CD14-positive monocyte (primary cell): ENCODE measurements at regions not wholly inside any gene's neighbourhood (a gene's known extent, or its start where the extent isn't known, plus 50 kb on each side); places are given as distances from the start of the nearest gene placed in this dataset.

Experiments
- DNase-seq, 3 donors: peaks; one replicate each; pipeline ENCODE4 v3.0.0-alpha.2; 2011 to 2022
- H2AFZ ChIP-seq: 2 replicates; pipeline ENCODE4 v1.6.0; 2012; ENCODE audit warnings: mild to moderate bottlenecking, low read depth, low read length, inconsistent platforms; ENCODE audit not compliant: insufficient read depth, poor library complexity, severe bottlenecking
- H3K27ac ChIP-seq, 2 donors: 1 replicate in 1 of 2; 2 replicates in 1 of 2; pipeline ENCODE4 v1.5.1; 2012 to 2013; ENCODE audit warnings: low read length in 2 of 2, control low read depth in 1 of 2, inconsistent platforms in 1 of 2, low read depth in 1 of 2, mild to moderate bottlenecking in 1 of 2
- H3K27me3 ChIP-seq, 2 donors: one replicate each; pipeline versions ENCODE4 v1.6.0 to v1.6.1; 2011 to 2013; ENCODE audit warnings: low read length in 2 of 2; ENCODE audit not compliant: control insufficient read depth in 2 of 2, insufficient read depth in 2 of 2
- H3K36me3 ChIP-seq, 2 donors: replicated peaks in 1 of 2; 1 replicate in 1 of 2; 2 replicates in 1 of 2; pipeline versions ENCODE4 v1.5.1 to v1.6.1; 2012 to 2013; ENCODE audit warnings: low read length in 2 of 2, control low read depth in 1 of 2, inconsistent platforms in 1 of 2, mild to moderate bottlenecking in 1 of 2; ENCODE audit not compliant: insufficient read depth in 2 of 2, control insufficient read depth in 1 of 2
- H3K4me1 ChIP-seq, 2 donors: 1 replicate in 1 of 2; 2 replicates in 1 of 2; pipeline versions ENCODE4 v1.5.1 to v1.6.1; 2012 to 2013; ENCODE audit warnings: low read length in 2 of 2, control low read depth in 1 of 2, inconsistent platforms in 1 of 2, mild to moderate bottlenecking in 1 of 2, moderate library complexity in 1 of 2; ENCODE audit not compliant: insufficient read depth in 2 of 2, control insufficient read depth in 1 of 2
- H3K4me2 ChIP-seq: replicated peaks from 2 replicates; pipeline ENCODE3; 2012; ENCODE audit warnings: low read length, moderate library complexity, mild to moderate bottlenecking; ENCODE audit not compliant: poor library complexity, severe bottlenecking; ENCODE audit errors: extremely low read depth
- H3K4me3 ChIP-seq, 3 experiments: fragments of 200-600 bp in 1 of 3; sonication (generic) in 1 of 3; replicated peaks in 1 of 3; 1 replicate in 2 of 3; 2 replicates in 1 of 3; pipeline ENCODE4 v1.5.1; 2011 to 2013; ENCODE audit warnings: low read length in 3 of 3, mild to moderate bottlenecking in 3 of 3, control low read depth in 2 of 3, low read depth in 2 of 3, inconsistent platforms in 1 of 3, moderate library complexity in 1 of 3
- H3K79me2 ChIP-seq: 2 replicates; pipeline ENCODE4 v1.6.0; 2012; ENCODE audit warnings: mild to moderate bottlenecking, control low read depth, inconsistent platforms, low read length, moderate library complexity; ENCODE audit not compliant: insufficient read depth
- H3K9ac ChIP-seq: 2 replicates; pipeline ENCODE4 v1.6.0; 2017; ENCODE audit warnings: low read length, mild to moderate bottlenecking; ENCODE audit not compliant: insufficient read depth, poor library complexity, severe bottlenecking
- H3K9me3 ChIP-seq, 2 donors: replicated peaks in 1 of 2; 1 replicate in 1 of 2; 2 replicates in 1 of 2; pipeline versions ENCODE4 v1.5.1 to v1.6.1; 2012 to 2013; ENCODE audit warnings: low read length in 2 of 2, control low read depth in 1 of 2; ENCODE audit not compliant: control insufficient read depth in 1 of 2, insufficient read depth in 1 of 2
- H4K20me1 ChIP-seq: 2 replicates; pipeline ENCODE4 v1.6.0; 2012; ENCODE audit warnings: mild to moderate bottlenecking, low read length, control low read depth, moderate library complexity; ENCODE audit not compliant: insufficient read depth
- H3K27ac Mint-ChIP-seq, 7 donors: one replicate each; pipeline ENCODE4 v1.8.0; 2020; ENCODE audit warnings: mild to moderate bottlenecking in 7 of 7, mixed read lengths in 7 of 7, moderate library complexity in 6 of 7, inconsistent platforms in 2 of 7
- H3K27me3 Mint-ChIP-seq, 3 donors: one replicate each; pipeline ENCODE4 v1.8.0; 2021 to 2022; ENCODE audit warnings: low read depth in 3 of 3, mild to moderate bottlenecking in 3 of 3, mixed read lengths in 3 of 3, moderate library complexity in 3 of 3, inconsistent platforms in 1 of 3
- H3K36me3 Mint-ChIP-seq, 2 donors: one replicate each; pipeline ENCODE4 v1.8.0; 2020; ENCODE audit warnings: mixed read lengths in 2 of 2, inconsistent platforms in 1 of 2, mild to moderate bottlenecking in 1 of 2
- H3K4me1 Mint-ChIP-seq: one replicate; pipeline ENCODE4 v1.8.0; 2020; ENCODE audit warnings: mild to moderate bottlenecking, mixed read lengths
- H3K4me3 Mint-ChIP-seq, 2 donors: one replicate each; pipeline ENCODE4 v1.8.0; 2020; ENCODE audit warnings: mild to moderate bottlenecking in 2 of 2, mixed read lengths in 2 of 2, moderate library complexity in 1 of 2
- H3K9me3 Mint-ChIP-seq, 7 donors: one replicate each; pipeline ENCODE4 v1.8.0; 2020 to 2022; ENCODE audit warnings: mixed read lengths in 7 of 7, mild to moderate bottlenecking in 6 of 7, moderate library complexity in 6 of 7, inconsistent platforms in 2 of 7
- CTCF ChIP-seq: fragments of 200-600 bp; IDR thresholded peaks from one replicate; pipeline ENCODE4 v1.8.0; 2022; ENCODE audit warnings: antibody characterized with exemption, mild to moderate bottlenecking
- WGBS: methylation state at CpG from one replicate; pipeline ENCODE4 v1.1.5; 2013; ENCODE audit warnings: missing lambda C conversion rate; ENCODE audit not compliant: insufficient coverage; 5-methylcytosine and 5-hydroxymethylcytosine counted together
- intact Hi-C, 2 donors: fragments of 100-400 bp; cut with micrococcal nuclease; formaldehyde crosslinking; loops; one replicate each; pipeline versions ENCODE4 v1.15.0 to v1.15.1; 2023

DNA sequence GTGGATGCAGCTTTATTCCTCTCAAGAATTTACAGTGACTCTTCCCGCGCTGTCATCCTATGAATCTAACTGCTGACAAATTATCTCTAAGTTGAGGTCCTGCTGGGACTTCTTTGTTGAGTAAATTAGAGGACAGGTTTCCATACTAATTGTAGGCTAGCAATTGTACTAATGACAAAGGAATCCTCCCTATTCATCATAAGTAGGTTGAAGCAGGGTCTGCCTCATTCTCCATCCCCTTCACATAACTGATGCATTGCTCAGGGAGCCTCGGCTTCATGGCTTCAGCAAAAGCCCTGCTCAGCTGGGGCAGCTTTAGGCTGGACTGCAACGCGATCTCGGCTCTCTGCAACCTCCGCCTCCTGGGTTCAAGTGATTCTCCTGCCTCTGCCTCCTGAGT lies 83.1 kb upstream of the IRX6 start:
- no peak overlapping the region for H3K4me3 ChIP-seq
- H3K27ac ChIP-seq, result no peak overlapping the region
- H3K4me2 ChIP-seq, result no peak overlapping the region
- H3K4me3 Mint-ChIP-seq, result no peak overlapping the region
- no peaks in the 10 kb centered on the region for H4K20me1 ChIP-seq
- TF ChIP-seq CTCF, result no peak
- H3K79me2 ChIP-seq, result no peaks in the 10 kb centered on the region
- H2AFZ ChIP-seq, result no peak overlapping the region
- peaks cover 4 to 15% (median 5%) of the 10 kb centered on the region in 3 donors for H3K27me3 Mint-ChIP-seq
- H3K9me3 ChIP-seq, result no peaks in the 10 kb centered on the region
- DNase-seq, result no peak
- H3K27me3 ChIP-seq, result no peaks in the 10 kb centered on the region
- WGBS, result 95% methylated on average over 4 of the region's 7 CpGs
- no peaks in the 10 kb centered on the region for H3K36me3 Mint-ChIP-seq
- no peaks in the 10 kb centered on the region for H3K36me3 ChIP-seq
- H3K4me1 Mint-ChIP-seq, result no peaks in the 10 kb centered on the region
- no peaks in the 10 kb centered on the region for H3K4me1 ChIP-seq
- intact Hi-C loops, result no loop called here
- no peak overlapping the region for H3K9ac ChIP-seq
- peaks cover 0 to 4% (median 1%) of the 10 kb centered on the region in 7 donors for H3K9me3 Mint-ChIP-seq
- H3K27ac Mint-ChIP-seq, result no peak overlapping the region

DNA sequence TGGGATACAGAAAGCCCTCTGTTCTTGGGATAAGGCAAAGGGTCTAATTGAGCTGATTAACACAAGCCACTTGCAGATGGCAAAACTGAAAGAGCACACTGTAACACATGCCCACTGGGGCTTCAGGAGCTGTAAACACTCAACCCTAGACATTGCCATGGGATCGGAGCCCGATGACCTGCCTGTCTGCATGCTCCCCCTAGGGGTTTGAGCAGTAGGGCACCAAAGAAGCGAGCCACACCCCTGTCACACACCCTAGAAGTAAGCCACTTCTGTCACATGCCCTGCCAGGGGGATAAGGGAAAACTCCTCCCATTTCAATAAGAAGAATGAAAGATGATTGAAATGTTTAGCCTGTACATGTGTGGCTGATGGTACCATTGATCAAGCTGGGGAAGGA lies 81.3 kb upstream of the IRX6 start:
- Mint-ChIP-seq H3K27me3 (peaks cover 4 to 14% (median 6%) of the 10 kb centered on the region in 3 donors), H3K4me3 (no peak overlapping the region), H3K27ac (peak overlapping the region in 2 of 7 donors; percentile 0 to 21), H3K9me3 (peaks cover 0 to 4% (median 1%) of the 10 kb centered on the region in 7 donors), H3K4me1 (no peaks in the 10 kb centered on the region), H3K36me3 (no peaks in the 10 kb centered on the region)
- no peak for DNase-seq
- no peak overlapping the region for H3K9ac ChIP-seq
- TF ChIP-seq CTCF, result no peak
- H3K4me1 ChIP-seq, result no peaks in the 10 kb centered on the region
- no peaks in the 10 kb centered on the region for H3K79me2 ChIP-seq
- H4K20me1 ChIP-seq, result no peaks in the 10 kb centered on the region
- H3K36me3 ChIP-seq, result no peaks in the 10 kb centered on the region
- no peaks in the 10 kb centered on the region for H3K27me3 ChIP-seq
- H3K9me3 ChIP-seq, result no peaks in the 10 kb centered on the region
- WGBS, result no CpG with 5 or more reads among the region's 3 CpGs
- no peak overlapping the region for H3K27ac ChIP-seq
- H2AFZ ChIP-seq, result no peak overlapping the region
- no peak overlapping the region for H3K4me3 ChIP-seq
- H3K4me2 ChIP-seq, result no peak overlapping the region
- intact Hi-C loops, result no loop called here
